ENCODE measurements at regions not wholly inside any gene's neighbourhood (a gene's known extent, or its start where the extent isn't known, plus 50 kb on each side); places are given as distances from the start of the nearest gene placed in this dataset.

DNA sequence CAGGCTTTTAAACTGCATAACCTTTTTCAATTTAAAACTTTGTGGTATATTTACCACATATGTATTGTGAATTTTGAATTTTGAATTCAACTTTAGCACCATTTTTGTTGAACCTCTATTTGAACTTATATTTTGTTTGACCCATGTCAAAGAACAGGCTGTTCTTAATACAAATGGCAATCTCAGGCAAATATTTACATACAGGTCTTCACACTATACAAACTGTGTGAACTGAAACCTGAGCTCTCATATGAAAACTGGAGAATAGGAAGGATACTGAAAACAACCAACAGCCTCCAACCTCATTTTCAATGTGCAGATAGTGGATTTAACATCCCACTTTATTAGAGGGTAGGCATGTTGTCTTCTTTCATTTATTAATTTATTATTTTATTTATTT lies 491.8 kb downstream of the KCNJ3 start:
- TF ChIP-seq, protein P1, sequence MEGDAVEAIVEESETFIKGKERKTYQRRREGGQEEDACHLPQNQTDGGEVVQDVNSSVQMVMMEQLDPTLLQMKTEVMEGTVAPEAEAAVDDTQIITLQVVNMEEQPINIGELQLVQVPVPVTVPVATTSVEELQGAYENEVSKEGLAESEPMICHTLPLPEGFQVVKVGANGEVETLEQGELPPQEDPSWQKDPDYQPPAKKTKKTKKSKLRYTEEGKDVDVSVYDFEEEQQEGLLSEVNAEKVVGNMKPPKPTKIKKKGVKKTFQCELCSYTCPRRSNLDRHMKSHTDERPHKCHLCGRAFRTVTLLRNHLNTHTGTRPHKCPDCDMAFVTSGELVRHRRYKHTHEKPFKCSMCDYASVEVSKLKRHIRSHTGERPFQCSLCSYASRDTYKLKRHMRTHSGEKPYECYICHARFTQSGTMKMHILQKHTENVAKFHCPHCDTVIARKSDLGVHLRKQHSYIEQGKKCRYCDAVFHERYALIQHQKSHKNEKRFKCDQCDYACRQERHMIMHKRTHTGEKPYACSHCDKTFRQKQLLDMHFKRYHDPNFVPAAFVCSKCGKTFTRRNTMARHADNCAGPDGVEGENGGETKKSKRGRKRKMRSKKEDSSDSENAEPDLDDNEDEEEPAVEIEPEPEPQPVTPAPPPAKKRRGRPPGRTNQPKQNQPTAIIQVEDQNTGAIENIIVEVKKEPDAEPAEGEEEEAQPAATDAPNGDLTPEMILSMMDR (IDR thresholded peaks at IDR 0.05), result no peak
- no peak for TF ChIP-seq POLR2A (IDR thresholded peaks at IDR 0.05)

Data from heart left ventricle (tissue), 13 donors.